OCI-LY7 (cell line): ENCODE measurements at regions not wholly inside any gene's neighbourhood (a gene's known extent, or its start where the extent isn't known, plus 50 kb on each side); places are given as distances from the start of the nearest gene placed in this dataset.

ENCODE experiments used
- BruUV-seq: library from RNA; stranded (reverse); fragments of 400-500 nt; replicated peaks from 2 replicates; lab custom pipeline; 2021; lab: Mats Ljungman, UMichigan
- CTCF ChIA-PET: fragments of 300-600 bp; sonication (Branson Sonifier 250); formaldehyde crosslinking; loops from one replicate; lab custom pipeline; 2022; ENCODE audit warnings: antibody characterized with exemption; ENCODE audit not compliant: unreplicated experiment; lab: Charles Lee
- POLR2A ChIA-PET: fragments of 300-600 bp; sonication (Branson Sonifier 250); formaldehyde crosslinking; loops from one replicate; lab custom pipeline; 2022; ENCODE audit warnings: antibody characterized with exemption; lab: Charles Lee
- DNase-seq: peaks from one replicate; pipeline ENCODE4 v3.0.0-alpha.2; 2015; ENCODE audit warnings: low spot score
- H2AFZ ChIP-seq: fragments of 200-600 bp; sonication (generic), shearing (Covaris generic); 2 replicates; pipeline ENCODE4 v1.6.1; 2014; ENCODE audit warnings: mild to moderate bottlenecking, antibody characterized with exemption, low read length, moderate library complexity
- H3K27ac ChIP-seq: fragments of 200-600 bp; sonication (generic); 2 replicates; pipeline ENCODE4 v1.5.1; 2014; ENCODE audit warnings: mixed run types, low read depth, mild to moderate bottlenecking, moderate library complexity, low read length, inconsistent platforms; ENCODE audit not compliant: poor library complexity, severe bottlenecking
- H3K36me3 ChIP-seq: fragments of 200-600 bp; sonication (generic); 2 replicates; pipeline ENCODE4 v1.6.1; 2014; ENCODE audit warnings: mild to moderate bottlenecking, antibody characterized with exemption, low read length, moderate library complexity, mixed read lengths; ENCODE audit not compliant: insufficient read depth
- H3K4me1 ChIP-seq: fragments of 200-600 bp; sonication (generic); 2 replicates; pipeline ENCODE4 v1.5.1; 2014; ENCODE audit warnings: mild to moderate bottlenecking, low read length; ENCODE audit not compliant: insufficient read depth, poor library complexity, severe bottlenecking
- H3K4me2 ChIP-seq: fragments of 200-600 bp; sonication (generic); 2 replicates; pipeline ENCODE4 v1.6.1; 2014; ENCODE audit warnings: mild to moderate bottlenecking, low read length
- H3K4me3 ChIP-seq: fragments of 200-600 bp; sonication (generic); 2 replicates; pipeline ENCODE4 v1.5.1; 2014; ENCODE audit warnings: mild to moderate bottlenecking, low read depth, low read length; ENCODE audit not compliant: poor library complexity, severe bottlenecking
- H3K79me2 ChIP-seq: fragments of 200-600 bp; sonication (generic); 2 replicates; pipeline ENCODE4 v1.6.1; 2016; ENCODE audit warnings: low read depth, mild to moderate bottlenecking, low read length, moderate library complexity, mixed read lengths; ENCODE audit not compliant: insufficient read depth
- H3K9me2 ChIP-seq: fragments of 200-600 bp; sonication (generic); 2 replicates; pipeline ENCODE4 v1.6.1; 2016; ENCODE audit warnings: mild to moderate bottlenecking, low read length, mixed read lengths; ENCODE audit not compliant: insufficient read depth
- H3K9me3 ChIP-seq: fragments of 200-600 bp; sonication (generic); 2 replicates; pipeline ENCODE4 v1.6.1; 2014; ENCODE audit warnings: mild to moderate bottlenecking, mixed run types, low read length, mixed read lengths
- H4K20me1 ChIP-seq: fragments of 200-600 bp; sonication (generic); 2 replicates; pipeline ENCODE4 v1.6.1; 2014; ENCODE audit warnings: mild to moderate bottlenecking, antibody characterized with exemption, low read length, moderate library complexity, mixed read lengths; ENCODE audit not compliant: insufficient read depth
- EZH2phosphoT487 ChIP-seq: fragments of 200-600 bp; sonication (generic); IDR thresholded peaks from 2 replicates; pipeline ENCODE4 v1.6.1; 2018; ENCODE audit warnings: low read depth, borderline replicate concordance, mild to moderate bottlenecking, mixed run types, antibody characterized with exemption, low read length, moderate library complexity, mixed read lengths
- intact Hi-C: fragments of 100-400 bp; cut with micrococcal nuclease; formaldehyde crosslinking; loops from one replicate; pipeline ENCODE4 v1.10.0; 2022; ENCODE audit not compliant: unreplicated experiment
- TF ChIP-seq, protein P1 (sequence below): fragments of 200-600 bp; sonication (generic); conservative IDR thresholded peaks from 2 replicates; pipeline ENCODE4 v1.5.1; 2014; ENCODE audit warnings: mild to moderate bottlenecking, antibody characterized with exemption, low read length, moderate library complexity, mixed read lengths

DNA sequence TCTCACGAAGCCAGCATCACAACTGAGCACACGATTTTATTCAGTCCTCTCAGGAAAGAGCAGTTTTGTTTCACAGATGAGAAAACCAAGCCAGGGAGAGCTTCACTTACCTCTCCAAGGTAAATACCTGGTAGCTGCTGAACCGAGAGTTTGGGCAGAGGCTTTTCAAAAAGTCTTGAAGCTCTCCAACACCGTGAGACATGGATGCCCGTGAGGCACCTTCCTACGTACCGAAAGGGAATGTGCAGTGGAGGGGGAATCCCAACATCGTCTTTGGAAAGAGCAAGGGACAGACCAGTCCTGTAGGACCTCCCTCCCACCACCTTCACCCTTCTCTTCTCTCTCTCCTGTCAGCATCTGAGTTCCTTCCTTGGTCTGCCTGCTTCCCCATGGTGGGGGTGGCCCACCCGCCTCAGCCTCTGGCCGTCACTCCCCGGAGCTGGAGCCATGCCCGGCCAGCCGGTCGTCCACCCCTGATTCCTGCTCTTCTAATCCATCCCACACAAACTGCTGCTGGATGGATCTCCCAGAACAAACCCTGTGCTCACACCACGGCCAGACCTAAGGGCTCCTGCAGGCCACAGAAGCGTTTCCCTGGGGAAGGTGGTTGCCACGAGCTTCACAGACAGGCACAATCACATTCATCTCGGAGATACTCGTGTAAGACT, 97.3 kb upstream of the SNTG2 start:
- Histone ChIP-seq H3K79me2 (no peaks in the 10 kb centered on the region), H3K4me2 (no peak overlapping the region), H3K4me1 (no peaks in the 10 kb centered on the region), H3K27ac (no peak overlapping the region), H4K20me1 (no peaks in the 10 kb centered on the region), H3K36me3 (no peaks in the 10 kb centered on the region), H3K9me2 (no peaks in the 10 kb centered on the region), H3K4me3 (no peak overlapping the region), H2AFZ (no peak overlapping the region), H3K9me3 (no peaks in the 10 kb centered on the region)
- no peak for DNase-seq
- TF ChIP-seq, protein P1, sequence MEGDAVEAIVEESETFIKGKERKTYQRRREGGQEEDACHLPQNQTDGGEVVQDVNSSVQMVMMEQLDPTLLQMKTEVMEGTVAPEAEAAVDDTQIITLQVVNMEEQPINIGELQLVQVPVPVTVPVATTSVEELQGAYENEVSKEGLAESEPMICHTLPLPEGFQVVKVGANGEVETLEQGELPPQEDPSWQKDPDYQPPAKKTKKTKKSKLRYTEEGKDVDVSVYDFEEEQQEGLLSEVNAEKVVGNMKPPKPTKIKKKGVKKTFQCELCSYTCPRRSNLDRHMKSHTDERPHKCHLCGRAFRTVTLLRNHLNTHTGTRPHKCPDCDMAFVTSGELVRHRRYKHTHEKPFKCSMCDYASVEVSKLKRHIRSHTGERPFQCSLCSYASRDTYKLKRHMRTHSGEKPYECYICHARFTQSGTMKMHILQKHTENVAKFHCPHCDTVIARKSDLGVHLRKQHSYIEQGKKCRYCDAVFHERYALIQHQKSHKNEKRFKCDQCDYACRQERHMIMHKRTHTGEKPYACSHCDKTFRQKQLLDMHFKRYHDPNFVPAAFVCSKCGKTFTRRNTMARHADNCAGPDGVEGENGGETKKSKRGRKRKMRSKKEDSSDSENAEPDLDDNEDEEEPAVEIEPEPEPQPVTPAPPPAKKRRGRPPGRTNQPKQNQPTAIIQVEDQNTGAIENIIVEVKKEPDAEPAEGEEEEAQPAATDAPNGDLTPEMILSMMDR = no peak
- no peak for TF ChIP-seq EZH2phosphoT487
- intact Hi-C loops = no loop called here
- POLR2A ChIA-PET = no interaction called here
- no TSS peak for BruUV-seq
- CTCF ChIA-PET = no interaction called here

DNA sequence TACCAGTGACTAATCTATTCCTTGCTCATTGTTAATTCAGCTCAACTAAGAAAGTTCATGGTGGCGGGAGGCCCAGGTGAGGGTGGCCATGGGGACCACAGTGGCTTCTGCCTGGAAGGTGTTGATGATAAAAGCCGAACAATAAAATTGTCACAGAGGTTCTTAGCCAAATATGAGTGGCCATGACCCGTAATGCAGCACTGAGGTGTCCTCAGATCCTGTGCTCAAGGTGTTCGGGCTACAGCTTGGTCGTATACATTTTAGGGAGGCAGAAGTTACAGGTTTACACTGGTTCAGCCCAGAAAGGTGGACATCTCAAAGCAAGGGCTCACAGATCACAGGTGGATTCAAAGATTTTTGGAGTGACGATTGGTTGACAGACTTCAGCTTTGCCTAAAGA, 98.5 kb upstream of the SNTG2 start:
- intact Hi-C loops = no loop called here
- no TSS peak for BruUV-seq
- POLR2A ChIA-PET = no interaction called here

GRCh38 chr2:851680-852079, 99.0 kb upstream of the SNTG2 start:
- intact Hi-C loops = no loop called here
- CTCF ChIA-PET = no interaction called here
- no peaks in the 10 kb centered on the region for H4K20me1 ChIP-seq
- no peak overlapping the region for H3K4me3 ChIP-seq
- no peaks in the 10 kb centered on the region for H3K79me2 ChIP-seq
- H3K4me1 ChIP-seq = no peaks in the 10 kb centered on the region
- POLR2A ChIA-PET = no interaction called here
- no peaks in the 10 kb centered on the region for H3K9me3 ChIP-seq
- H2AFZ ChIP-seq = no peak overlapping the region
- no peak for DNase-seq
- BruUV-seq = no TSS peak
- H3K27ac ChIP-seq = no peak overlapping the region
- no peak overlapping the region for H3K4me2 ChIP-seq
- no peaks in the 10 kb centered on the region for H3K9me2 ChIP-seq
- TF ChIP-seq EZH2phosphoT487 = no peak
- TF ChIP-seq, protein P1 = no peak
- H3K36me3 ChIP-seq = no peaks in the 10 kb centered on the region

More for the DNA sequence above, 98.5 kb upstream of the SNTG2 start:
- TF ChIP-seq EZH2phosphoT487 = no peak
- TF ChIP-seq, protein P1 = no peak
- CTCF ChIA-PET = no interaction called here
- Histone ChIP-seq H3K9me3 (no peaks in the 10 kb centered on the region), H3K4me2 (no peak overlapping the region), H3K4me3 (no peak overlapping the region), H4K20me1 (no peaks in the 10 kb centered on the region), H2AFZ (no peak overlapping the region), H3K36me3 (no peaks in the 10 kb centered on the region), H3K79me2 (no peaks in the 10 kb centered on the region), H3K27ac (no peak overlapping the region), H3K4me1 (no peaks in the 10 kb centered on the region), H3K9me2 (no peaks in the 10 kb centered on the region)
- DNase-seq = no peak
